Activated effector memory CD4-positive, alpha-beta T cell treated with Interleukin-2 at 50 U/mL for 16 hours (primary cell): ENCODE measurements at regions not wholly inside any gene's neighbourhood (a gene's known extent, or its start where the extent isn't known, plus 50 kb on each side); places are given as distances from the start of the nearest gene placed in this dataset.

Source experiments
- DNase-seq: peaks from one replicate; pipeline ENCODE4 v3.0.0-alpha.2; 2020

DNA sequence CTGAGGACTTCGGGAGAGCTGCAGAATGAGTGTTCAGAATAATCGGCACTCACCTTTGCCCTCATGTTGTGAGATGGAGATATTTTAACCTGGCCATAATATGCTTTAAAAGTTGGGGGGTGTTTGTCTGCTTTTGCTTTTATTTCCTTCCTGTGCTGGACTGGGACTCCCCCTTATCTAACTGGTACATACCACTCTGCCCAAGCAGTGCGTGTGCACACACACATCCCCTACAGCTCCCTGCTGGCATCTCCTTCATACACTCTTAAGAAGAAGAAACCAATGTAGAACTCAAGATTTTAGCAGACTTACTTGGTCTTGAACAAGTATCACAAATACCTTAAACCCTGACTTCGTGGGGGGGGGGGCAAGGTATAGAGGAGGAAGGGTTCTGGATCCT is 146.2 kb upstream of the DMRT1 start:
- DNase-seq: no peak

DNA sequence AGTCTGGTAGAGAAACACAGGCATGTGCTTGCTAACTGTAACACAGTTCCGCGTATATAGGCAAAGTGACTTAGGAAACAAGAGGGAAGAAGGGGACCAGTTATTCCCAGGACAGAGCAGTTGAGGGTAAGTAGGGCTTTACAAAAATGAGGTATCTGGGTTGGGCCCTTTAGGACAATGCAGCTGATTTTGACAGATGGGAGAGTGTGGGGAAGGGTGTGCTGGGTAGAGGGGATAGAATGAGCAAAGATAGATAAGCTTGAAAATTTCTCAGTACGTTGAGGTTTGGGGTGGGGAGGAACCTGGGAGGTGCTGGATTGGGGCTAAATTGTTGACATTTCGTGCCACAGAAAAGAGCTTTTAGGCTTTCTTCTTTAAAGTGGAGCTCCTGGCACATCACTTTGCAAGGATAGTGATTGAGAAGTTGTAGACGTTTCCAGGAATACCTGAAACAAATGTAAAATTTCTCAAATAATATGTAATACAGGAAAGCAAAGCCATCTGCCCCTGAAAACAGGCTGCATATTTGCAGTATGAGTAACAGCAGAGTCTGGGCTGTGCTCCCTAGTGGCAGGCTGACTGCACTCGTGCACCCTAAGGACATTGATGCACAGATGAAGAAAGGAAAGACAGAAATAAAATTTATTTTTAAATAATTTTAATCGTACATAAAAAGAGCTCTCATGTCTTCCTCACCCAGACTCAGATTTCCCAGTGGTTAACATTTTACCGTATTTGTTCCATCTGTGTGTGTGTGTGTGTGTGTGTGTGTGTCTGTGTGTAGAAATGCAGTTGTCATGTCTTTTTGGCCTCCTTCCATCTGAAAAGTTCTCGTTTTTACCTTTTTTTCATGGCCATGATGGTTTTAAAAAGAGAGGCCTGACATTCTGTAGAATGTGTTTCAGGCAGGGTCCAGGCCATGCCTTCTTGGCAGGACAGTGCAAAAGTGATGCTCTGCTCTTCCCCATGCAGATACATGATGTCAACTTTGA is 144.9 kb upstream of the DMRT1 start:
- DNase-seq: no peak

DNA sequence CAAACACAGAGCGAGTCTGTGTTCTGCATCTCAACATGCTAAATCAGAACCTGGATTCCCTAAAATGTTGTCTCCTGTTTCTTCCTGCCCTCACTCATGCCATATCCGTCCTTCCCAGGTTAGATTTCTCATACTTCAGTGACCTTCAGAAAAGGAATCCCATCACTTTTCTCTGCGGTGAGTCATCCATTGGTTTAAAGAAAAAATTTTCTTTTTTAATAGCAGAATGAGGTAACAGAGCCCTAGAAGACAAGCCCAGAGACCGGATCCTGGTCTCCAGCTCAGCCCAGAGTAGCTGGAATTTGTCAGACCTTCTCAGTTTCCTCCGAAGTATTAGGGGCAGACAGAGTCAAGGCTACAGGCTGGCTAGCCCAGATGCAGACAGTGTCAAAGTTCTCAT is 143.2 kb upstream of the DMRT1 start:
- no peak for DNase-seq

DNA sequence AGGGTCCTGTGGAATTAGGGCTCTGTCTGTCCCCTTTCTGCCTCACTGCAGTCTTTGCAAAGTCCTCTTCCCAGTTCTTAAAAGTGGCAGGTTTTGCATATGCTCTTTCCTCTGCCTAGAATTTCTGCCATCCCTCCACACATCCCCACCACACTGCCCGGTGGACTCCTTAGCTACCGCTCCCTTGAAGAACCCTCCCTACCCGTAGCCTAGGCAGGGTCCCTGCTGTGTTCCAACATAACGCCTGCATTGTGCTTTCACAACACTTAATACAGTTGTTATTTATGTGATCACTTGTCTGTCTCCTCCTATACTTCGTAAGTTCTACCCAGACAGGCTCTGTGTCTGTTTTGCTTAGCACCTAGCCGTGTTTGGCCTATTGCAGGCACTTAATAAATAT is 142.5 kb upstream of the DMRT1 start:
- DNase-seq: no peak

DNA sequence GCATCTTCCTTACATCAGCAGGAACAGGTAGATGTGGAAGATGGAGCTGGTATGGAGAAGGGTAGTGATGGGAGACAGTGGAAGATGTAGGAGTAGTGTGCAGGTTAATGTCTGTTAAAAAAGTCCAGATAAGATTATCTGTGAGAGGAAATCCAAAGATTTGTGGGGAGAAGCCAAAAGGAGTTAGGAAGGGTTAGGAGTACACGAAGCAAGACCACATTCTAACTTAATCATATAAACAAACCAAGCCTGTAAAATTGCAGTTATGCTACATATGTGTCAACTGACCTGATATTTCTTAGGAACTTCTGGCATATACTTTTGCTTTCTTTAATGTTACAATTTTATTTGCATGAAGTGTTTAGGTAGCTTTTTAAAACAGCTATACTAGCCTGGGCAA is 142.1 kb upstream of the DMRT1 start:
- no peak for DNase-seq

DNA sequence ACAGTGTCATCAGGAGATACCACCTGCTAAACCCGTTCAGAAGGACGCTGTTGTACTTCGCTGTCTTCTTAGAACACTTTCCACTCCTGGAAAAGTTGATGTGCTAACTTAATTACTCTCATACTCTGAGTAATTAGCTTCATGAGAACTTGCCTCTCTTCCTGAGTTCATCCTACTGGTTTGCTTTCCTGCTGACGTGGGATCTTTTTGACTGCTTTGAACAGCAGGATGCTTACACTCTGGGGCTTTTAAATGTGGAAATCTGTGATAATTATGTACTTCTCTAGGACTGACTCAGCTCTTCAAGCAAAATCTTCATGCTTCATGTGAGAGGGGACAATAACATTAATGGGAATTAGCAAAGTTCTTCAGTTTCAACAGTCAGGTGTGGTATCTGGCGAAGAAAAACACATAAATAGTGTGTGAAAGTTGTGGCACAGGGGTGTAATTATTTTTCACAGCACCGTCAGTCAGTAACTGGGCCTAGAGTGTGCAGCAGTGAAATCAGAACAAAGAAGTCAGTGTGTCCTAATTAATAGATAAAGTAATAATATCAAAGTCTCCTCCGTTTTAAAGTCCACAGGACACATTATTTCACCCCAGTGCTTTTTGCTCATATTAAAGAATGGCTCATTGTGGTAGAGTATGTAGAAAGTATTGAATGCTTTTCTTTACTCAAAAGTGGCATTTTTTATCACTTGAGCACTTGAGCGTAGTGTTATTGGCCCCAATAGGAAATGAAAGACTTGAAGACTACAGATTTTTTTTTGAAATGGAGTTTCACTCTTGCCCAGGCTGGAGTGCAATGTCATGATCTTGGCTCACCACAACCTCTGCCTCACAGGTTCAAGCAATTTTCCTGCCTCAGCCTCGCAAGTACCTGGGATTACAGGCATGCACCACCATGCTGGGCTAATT is 140.9 kb upstream of the DMRT1 start:
- DNase-seq: no peak

DNA sequence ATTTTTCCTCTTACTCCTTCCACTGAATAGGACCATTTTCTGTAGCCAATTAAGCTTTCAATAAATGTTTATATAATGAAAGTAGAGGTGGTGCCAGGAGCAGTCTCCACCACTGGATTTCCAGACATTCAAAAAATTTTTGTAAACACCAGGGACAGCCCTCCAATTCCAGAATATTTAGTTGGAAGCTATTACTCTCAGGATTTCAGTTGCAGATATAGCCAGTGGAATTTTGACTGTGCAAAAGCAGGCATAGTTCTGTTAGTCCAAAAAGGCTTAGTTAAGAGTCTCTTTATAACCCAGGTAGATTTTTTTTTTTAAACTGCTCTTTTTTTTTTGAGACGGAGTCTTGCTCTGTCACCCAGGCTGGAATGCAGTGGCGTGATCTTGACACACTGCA is 138.1 kb upstream of the DMRT1 start:
- DNase-seq: no peak

DNA sequence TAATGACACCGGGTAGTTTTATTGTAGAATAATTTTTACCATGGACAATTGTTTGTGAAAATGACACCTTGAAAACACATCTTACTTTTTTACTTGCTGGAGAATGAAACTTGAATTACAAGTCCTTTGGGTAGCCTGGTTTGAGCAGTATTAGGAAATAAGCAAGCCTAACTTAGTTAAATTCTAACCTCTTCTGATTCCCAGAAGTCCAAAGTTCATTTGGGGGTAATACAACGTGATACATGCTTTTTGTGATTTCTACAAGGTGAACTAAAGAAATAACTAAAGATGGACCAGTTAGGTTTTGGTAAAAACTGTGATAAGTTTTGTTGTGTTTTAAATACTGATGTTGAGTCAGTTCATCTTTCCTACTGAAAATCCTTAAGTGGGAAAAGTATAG is 135.4 kb upstream of the DMRT1 start:
- no peak for DNase-seq

DNA sequence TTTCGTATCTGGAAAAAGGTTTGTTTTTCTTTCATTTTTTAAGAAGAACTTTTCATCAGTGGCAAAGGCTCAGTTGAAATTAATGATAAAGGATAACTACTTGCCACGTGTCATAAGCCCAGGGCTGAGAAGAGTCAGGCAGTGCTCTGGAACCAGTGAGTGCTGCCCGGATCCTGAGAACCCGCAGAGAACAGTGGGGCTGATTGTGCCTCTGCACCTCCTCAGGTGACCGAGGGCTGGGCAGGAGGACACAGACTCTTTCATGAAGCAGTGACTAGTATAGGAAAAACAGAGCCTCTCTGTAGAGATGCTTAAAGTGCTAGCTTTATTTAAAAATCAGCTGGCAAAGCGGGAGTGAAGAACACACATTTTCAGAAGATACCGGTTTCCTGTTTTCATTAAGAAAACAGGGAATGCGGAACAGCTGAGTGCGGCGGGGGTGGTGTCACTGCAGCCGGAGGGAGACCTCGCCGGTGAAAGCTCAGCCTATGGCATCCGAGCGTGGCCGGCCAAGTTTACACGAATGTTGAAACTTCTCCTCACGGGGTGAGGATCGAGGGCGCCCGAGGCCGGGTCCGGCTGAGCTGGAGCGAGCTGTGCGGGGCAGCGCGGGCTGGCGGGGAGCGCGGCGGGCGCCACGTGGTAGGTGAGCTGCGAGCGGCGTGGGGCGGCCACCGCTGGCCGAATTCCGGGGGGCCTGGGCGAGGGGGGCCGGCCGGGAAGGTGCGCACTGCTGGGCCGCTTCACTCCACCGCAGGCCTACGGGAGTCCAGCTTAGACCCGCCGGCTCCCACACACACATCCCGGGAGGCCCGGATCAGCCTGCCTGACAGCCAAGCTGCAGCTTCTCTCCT is 134.7 kb upstream of the DMRT1 start:
- DNase-seq: peak; percentile 5

DNA sequence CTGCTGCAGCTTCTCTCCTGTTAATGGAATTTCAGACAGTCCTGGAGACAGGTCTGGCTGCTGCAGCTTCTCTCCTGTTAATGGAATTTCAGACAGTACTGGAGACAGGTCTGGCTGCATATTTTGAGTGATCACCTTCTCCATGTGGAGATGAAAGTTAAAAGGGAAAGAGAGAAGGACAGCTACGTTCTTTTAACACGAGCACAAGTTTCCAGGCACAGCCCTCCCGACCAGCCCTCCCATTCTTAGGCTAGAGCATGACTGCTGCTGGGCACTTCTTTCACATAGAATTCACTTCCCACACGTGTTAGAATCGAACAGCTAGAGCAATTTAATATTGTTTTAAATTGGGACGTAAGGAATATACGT is 133.3 kb upstream of the DMRT1 start:
- no peak for DNase-seq

DNA sequence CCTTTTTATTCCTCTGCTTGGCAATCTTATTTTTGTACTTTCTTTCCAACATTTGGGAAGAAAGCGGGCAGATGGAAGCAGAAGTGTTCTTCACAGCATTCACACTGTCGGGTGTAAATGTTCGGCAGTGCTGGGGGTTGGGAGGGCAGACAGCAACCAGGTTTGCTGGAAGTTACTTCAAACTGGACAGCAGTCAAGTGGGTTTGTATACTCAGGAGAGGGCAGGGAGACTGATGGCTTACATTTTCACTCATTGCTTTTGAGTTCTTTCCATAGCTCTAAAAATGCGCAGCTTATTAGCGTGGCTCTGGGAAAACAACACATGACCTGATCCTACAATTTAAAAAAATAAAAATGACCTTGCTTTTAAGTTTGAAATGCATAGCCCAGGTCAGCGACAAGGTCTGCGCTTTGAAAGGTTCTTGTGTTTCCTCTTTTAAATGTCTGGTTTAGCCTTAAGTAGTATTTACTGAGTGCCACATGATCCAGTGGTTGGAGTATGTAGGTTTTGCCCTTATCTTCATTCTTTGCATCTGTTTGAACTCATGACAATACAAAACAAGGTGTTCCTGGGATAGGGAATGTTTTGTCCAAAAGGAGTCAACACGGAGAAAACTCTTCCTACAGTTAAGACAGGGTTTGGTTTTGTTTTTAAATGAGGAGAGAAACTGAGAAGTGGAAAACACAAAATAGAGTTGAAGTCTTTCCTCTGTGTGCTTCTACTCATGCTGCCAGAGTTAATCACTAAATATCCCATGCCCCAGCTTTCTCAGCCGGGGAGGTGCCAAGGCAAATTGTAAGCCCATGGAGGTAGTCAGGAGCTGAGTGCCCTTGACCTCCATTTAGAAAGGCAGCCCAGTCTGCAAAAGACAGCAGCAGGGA is 132.7 kb upstream of the DMRT1 start:
- no peak for DNase-seq

DNA sequence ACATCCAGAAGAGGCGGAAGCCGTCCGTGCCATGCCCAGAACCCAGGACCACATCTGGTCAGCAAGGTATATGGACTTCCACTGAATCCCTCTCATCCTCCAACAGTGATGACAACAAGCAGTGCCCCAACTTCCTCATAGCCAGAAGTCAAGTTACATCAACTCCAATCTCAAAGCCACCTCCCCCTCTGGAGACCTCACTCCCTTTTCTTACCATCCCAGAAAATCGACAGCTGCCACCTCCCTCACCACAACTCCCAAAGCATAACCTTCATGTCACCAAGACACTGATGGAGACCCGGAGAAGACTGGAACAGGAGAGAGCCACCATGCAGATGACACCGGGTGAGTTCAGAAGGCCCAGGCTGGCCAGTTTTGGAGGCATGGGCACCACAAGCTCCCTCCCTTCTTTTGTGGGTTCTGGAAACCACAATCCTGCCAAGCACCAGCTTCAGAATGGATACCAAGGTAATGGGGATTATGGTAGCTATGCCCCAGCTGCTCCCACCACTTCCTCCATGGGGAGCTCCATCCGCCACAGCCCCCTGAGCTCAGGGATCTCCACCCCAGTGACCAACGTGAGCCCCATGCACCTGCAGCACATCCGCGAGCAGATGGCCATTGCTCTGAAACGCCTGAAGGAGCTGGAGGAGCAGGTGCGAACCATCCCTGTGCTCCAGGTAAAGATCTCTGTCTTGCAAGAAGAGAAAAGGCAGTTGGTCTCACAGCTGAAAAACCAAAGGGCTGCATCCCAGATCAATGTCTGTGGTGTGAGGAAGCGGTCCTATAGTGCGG is 130.3 kb upstream of the DMRT1 start:
- DNase-seq: no peak

DNA sequence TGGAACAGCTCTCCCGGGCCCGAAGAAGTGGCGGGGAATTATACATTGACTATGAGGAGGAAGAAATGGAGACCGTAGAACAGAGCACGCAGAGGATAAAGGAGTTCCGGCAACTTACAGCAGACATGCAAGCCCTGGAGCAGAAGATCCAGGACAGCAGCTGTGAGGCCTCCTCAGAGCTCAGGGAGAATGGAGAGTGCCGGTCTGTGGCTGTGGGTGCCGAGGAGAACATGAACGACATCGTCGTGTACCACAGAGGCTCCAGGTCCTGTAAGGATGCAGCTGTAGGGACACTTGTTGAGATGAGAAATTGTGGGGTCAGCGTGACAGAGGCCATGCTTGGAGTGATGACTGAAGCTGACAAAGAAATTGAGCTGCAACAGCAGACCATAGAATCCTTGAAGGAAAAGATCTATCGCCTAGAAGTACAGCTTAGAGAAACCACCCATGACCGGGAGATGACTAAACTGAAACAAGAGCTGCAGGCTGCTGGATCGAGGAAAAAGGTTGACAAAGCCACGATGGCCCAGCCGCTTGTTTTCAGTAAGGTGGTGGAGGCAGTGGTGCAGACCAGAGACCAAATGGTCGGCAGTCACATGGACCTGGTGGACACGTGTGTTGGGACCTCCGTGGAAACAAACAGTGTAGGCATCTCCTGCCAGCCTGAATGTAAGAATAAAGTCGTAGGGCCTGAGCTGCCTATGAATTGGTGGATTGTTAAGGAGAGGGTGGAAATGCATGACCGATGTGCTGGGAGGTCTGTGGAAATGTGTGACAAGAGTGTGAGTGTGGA is 129.5 kb upstream of the DMRT1 start:
- no peak for DNase-seq

DNA sequence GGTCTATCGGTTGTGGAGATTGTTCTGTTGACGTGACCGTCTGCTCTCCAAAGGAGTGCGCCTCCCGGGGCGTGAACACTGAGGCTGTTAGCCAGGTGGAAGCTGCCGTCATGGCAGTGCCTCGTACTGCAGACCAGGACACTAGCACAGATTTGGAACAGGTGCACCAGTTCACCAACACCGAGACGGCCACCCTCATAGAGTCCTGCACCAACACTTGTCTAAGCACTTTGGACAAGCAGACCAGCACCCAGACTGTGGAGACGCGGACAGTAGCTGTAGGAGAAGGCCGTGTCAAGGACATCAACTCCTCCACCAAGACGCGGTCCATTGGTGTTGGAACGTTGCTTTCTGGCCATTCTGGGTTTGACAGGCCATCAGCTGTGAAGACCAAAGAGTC is 128.9 kb upstream of the DMRT1 start:
- DNase-seq: no peak

DNA sequence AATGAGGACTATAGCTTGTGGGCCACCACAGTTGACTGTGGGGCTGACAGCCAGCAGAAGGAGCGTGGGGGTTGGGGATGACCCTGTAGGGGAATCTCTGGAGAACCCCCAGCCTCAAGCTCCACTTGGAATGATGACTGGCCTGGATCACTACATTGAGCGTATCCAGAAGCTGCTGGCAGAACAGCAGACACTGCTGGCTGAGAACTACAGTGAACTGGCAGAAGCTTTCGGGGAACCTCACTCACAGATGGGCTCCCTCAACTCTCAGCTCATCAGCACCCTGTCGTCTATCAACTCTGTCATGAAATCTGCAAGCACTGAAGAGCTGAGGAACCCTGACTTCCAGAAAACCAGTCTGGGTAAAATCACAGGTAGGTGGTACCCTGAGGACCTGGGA is 128.4 kb upstream of the DMRT1 start:
- DNase-seq: no peak

DNA sequence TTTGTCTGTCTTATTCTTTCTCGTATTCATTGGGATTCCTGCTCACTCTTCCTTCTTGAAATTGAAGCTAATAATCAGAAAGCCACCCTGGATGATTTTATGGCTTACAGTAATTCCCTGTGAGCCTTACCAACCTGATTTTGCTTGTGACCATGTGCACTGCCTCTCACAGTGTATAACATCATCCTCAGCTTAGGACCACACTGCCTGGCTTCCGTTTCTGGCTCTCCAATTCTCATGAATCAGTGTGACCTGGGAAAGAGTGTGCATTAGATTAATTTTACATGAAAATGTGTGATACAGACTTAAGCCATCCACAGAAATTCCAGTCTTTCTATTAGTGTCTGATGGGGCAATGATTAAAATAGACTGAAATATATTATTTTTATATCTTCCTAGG is 126.8 kb upstream of the DMRT1 start:
- DNase-seq: no peak

DNA sequence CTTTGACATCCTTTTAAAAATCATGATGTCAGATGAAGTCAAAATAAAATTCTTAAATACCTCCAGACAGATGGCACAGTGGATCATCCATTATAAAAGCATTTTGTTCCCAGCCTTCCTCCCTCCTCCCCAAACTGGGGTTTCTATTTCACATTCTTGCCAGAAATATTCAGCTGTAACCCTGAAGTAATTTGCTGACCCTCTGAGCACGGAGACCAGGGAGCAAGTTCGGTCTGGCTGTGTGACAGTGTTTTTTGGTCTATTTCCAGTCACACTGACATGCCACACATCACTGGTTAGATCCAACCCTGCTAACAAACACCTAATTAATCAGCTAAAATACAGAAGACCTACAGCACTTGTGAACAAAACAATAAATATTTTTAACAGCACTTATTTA is 126.2 kb upstream of the DMRT1 start:
- DNase-seq: no peak

DNA sequence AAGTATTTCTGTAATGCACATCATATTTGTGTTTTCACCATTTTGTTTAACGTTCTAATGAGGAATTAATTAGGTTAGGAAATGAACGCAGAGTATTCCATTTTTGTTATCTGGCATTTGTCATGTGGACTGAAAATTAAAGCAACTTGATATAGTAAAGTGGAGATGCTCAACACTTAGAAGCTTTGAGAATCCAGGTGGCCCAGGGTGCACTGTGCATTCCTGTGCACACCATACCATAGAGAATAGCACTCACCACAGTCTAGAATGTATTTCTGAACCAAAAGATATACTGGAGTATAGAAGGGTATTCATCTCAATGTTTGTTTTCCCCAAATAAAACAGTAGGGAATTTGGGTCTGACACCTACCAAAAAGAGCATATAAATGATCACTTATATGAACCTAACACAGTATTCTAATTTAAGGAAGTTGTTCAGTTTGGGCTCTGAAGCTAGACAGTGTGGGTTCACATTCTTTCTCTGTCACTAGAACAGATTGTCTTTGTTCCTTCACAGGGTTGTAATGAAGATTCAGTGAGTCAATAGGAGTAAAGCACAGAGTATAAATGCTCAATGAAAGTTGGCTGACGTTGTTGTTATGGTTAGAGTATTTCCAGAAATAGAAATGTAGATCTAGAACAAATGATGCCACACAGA is 125.6 kb upstream of the DMRT1 start:
- DNase-seq: no peak

DNA sequence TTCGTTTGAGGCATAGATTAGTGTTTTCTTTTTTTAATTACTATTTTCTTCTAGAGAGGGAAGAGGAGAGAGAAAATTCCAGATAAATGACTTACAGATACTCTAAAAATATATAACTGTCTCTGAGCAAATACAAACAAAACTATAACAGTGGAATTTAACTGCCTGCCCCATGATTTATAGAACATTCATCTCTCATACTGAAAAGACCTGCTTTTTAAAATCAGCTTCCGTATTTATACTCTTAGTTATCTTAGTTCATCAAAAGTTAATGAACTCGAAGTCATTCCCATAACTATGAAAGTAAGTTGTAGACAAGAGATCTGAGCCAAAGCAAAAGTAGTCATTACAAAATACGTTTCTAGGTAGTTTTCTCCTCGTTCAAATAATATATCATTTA is 123.8 kb upstream of the DMRT1 start:
- no peak for DNase-seq
